HG03060 (cell line): ENCODE measurements at regions not wholly inside any gene's neighbourhood (a gene's known extent, or its start where the extent isn't known, plus 50 kb on each side); places are given as distances from the start of the nearest gene placed in this dataset.
"Not testable (repeated sequence)": the region's sequence is repeated elsewhere in the genome, so short reads cannot be mapped to it uniquely, and the experiment has no call there.

Experiments
- ATAC-seq: cut with Tn5 transposase; IDR thresholded peaks from one replicate; pipeline ENCODE4 v1.9.1; 2021; ENCODE audit warnings: low read depth, moderate number of reproducible peaks; ENCODE audit not compliant: unreplicated experiment

GRCh38 chr6:28824793-28825731 is 98.7 kb downstream of the TRIM27 start:
- no peak for ATAC-seq

GRCh38 chr6:28825732-28826293 is 98.0 kb downstream of the TRIM27 start:
- ATAC-seq = no peak

- not testable (repeated sequence) for ATAC-seq
Measured at GRCh38 chr6:28831683-28832082, 92.1 kb downstream of the TRIM27 start.

GRCh38 chr6:28836703-28837102 is 87.1 kb downstream of the TRIM27 start:
- ATAC-seq = not testable (repeated sequence)

GRCh38 chr6:28838289-28838633 is 85.5 kb downstream of the TRIM27 start:
- ATAC-seq = peak; percentile 28

- peak; percentile 56 for ATAC-seq
Measured at GRCh38 chr6:28838634-28839442, 84.9 kb downstream of the TRIM27 start.

GRCh38 chr6:28839443-28840120 is 84.2 kb downstream of the TRIM27 start:
- no peak for ATAC-seq

- ATAC-seq = no peak
Measured at GRCh38 chr6:28841290-28841689, 82.5 kb downstream of the TRIM27 start.

- not testable (repeated sequence) for ATAC-seq
Measured at GRCh38 chr6:28848756-28849155, 75.0 kb downstream of the TRIM27 start.
